ENCODE measurements at regions not wholly inside any gene's neighbourhood (a gene's known extent, or its start where the extent isn't known, plus 50 kb on each side); places are given as distances from the start of the nearest gene placed in this dataset.
"Not testable (repeated sequence)": the region's sequence is repeated elsewhere in the genome, so short reads cannot be mapped to it uniquely, and the experiment has no call there.

DNA sequence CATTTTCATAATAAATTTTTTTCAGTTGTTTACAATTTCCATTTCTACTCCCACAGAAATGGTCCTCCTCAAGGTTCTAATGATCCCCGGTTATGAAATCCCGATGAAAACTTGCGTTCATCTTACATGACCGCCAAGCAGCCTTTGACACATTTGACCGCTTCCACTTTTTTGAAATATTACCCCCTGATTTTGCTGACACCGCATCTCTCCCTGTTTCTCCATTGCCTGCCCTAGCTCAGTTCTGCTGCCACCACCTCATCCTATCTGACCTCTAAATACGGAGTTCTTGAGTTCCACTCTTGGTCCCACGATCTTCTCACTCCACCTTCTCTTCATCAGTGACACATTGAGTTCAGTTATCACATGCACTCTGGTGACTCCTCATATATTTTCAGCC lies 74.1 kb downstream of the SLC35B3 start:
- DNase-seq (ENCODE audit: low read depth) = no peak

DNA sequence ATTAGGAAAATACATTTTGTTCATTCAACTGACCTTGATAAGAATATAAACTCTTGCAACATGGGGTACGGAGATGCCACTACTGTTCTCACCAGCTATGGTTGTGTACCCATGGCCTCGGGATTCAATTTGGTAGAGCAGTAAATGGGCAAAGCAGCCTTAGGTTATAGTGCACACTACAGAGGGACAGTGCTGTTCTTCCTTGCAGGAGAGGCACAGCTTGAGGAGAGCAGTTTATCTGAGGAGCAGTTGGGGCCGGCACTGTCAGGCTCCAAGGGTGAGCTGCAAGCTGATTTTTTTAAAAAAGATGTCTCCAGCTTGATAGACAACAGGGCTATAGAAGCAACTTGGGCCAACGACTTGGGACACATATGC lies 82.4 kb downstream of the SLC35B3 start:
- no peak for DNase-seq (ENCODE audit: low read depth)

DNA sequence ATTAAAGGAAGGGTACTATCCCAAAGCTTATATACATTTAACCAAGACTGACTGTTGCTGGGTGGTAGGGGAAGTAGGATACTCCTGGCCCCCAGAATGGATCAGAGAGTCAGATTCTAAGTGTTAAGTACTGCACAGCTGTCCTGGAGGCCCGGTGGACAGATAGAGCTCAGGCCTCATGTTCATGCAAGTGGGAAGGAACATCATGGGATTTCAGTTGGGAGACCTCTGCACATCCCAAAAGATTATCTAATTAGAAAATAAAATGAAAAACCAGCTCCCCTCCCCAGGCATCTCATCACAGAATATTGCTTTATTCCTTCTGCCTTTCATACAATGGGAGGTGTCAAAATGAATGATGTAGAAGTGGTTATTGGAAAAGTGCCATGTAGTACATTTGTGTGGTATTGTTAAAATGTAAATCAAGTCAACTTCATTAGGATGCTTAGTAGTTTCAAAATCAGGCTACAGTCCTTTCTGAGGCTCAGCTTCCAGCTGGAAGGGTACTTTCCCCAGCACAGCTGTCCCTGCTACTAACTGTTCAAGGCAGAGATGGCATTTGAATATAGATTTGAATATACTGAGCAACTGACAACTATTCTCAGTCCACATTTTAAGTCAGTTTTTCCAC lies 82.9 kb downstream of the SLC35B3 start:
- DNase-seq (ENCODE audit: low read depth) = no peak

DNA sequence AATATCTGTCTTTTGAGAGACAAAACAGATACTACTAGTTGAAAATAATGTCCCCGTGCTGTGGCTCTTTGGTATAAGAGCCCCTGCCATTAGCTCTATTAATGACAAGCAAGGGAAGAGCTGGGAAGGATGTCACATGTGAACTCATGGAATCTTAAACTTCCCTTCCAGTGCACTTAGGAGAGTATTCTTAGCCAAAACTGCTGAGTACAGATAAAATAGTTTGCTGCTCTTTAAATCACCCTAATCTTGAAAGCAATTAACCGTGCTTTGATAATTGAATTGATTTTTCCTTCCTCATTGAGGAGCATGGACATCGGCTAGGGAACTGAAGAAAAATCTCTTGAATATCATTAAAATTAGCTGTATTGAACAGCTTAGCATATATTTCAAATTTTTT lies 91.7 kb downstream of the SLC35B3 start:
- DNase-seq (ENCODE audit: low read depth) = no peak

DNA sequence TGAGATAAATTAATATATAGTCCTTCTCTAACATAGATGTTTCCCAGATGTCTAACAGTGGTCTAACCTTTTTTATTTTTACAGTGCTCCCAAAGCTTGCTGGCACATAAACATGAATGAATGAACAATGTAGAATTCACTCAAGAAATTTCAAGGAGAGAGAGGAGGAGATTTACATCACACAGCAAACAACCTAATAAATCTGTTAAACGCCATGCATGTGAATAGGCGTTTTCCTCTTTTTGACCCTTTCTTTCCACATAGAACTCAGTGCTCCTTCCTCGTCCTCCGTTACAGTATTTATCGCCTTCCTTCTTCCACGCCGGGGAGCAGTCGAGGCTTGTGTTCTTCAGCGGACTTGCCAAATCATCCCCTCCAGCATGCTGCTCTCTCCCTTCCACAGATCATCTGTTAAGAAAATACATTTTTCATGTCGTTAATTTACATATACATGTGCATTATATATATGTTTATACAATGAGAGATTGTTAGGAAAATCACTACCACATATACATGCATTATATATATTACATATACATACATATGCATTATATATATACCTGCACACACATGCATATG lies 93.0 kb downstream of the SLC35B3 start:
- no peak for DNase-seq (ENCODE audit: low read depth)

DNA sequence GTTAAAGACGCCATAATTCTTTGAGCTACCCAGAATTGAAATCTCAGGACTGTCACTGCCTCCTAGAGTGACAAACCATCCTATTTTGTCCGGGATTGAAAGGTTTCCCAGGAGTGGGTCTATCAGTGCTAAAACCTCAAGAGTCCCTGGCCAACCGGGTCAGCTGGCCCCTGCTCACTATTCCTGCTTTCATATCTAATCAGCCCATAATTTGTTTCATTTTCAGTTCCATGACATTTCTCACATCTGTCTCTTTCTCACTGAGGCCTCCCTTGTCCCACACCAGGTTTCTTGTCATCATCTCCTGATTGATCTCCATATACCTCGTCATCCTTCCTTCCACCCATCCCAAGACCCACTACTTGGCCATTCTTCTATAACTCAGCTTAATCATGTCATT lies 98.2 kb downstream of the SLC35B3 start:
- no peak for DNase-seq (ENCODE audit: low read depth)

DNA sequence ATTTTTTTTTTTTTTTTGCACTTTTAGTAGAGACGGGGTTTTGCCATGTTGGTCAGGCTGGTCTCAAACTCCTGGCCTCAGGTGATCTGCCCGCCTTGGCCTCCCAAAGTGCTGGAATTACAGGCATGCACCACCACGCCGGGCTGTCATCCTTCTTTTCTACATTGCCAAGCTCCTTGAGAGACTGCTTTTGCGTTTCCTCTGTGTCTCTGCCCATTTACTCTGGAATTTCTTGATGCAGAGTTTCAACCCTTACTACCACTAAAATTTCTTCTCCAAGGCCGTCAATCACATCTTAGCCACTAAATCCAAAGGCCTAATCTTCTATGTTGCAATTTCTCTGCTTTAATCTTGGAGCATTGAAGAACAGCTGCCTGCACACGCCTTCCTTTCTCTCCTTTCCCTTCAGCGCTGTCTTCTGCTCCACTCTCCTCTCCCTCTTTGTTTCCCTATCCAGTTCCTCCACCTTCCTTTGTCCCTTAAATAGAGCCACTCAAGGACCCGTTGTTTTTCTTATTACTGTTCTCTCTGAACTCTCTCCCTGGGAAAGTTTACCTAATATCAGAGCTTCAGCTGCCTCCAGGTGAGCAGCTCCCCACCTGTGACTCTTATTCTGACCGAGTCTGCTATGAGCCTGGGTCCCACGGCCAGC lies 98.8 kb downstream of the SLC35B3 start:
- no peak for DNase-seq (ENCODE audit: low read depth)

DNA sequence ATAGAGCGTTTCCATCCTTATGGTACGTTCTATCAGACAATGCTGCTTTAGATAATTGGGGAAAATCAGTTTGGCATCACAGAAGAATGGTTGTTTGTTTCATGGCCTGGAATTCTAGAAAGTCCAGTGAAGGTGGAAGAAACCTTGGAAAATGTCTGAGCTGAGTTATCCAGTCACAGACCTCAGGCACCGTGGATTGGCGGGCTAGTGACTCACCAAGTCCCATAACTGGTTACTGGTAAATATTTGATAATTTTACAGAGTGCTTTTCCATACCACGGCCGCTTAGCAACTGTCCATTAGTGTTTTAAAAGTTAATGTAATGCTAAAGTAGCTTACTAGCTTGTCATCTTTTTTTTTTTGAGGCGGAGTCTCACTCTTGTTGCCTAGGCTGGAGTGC lies 99.4 kb downstream of the SLC35B3 start:
- peak; percentile 5 for DNase-seq (ENCODE audit: low read depth)

DNA sequence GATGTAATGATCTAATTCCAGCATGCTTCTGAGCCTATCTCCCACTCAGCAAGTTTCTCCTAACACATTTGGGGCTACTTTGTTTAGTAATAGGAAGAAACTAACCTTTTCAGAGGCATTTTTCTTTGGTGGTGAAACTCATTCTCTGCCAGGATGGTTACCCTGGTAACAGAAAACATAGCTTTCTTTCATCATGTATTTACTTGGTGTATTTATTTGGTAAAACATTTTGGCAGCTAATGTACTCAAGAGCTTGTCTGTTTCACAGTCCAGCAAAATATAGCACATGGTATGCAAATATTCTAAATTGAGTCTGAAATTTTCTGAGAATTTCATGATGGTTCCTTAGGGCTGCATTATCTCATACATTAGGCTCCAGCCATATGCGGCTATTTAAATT lies 100.0 kb downstream of the SLC35B3 start:
- DNase-seq (ENCODE audit: low read depth) = peak; percentile 8

DNA sequence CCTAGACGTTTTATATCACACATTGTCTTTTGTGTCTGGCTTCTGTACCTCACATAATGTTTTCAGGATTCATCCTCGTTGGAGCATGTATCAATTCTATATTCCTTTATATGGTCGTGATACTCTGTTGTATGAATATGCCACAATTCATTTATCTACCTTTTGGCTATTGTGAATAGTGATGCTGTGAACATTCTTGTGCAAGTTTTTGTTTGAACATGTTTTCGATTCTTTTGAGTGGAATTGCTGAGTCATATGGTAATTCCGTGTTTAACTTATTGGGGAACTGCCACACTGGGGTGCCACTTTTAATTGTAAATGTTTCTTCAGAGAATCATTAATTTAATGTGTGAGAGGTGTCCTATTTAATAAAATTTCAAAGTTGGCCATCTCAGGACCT lies 101.2 kb downstream of the SLC35B3 start:
- DNase-seq (ENCODE audit: low read depth) = no peak

DNA sequence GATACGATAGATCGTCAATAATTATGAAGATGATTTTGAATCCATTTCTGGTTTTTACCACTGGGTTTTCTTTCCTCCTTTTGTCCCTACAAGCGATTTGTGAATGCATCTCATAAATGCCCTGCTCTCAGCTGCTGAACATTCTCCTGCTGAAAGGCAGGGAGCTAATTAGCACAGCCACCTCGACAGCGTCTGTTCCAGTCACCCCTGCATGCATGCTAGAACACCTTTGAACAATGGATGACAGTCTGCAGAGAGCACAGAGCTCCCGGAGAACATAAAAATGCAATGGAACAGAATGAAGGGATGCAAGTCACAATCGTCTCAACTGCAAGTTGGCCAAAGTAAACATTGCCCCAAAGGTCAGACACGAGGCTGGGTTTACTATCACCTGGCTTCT lies 105.8 kb downstream of the SLC35B3 start:
- DNase-seq (ENCODE audit: low read depth) = no peak

DNA sequence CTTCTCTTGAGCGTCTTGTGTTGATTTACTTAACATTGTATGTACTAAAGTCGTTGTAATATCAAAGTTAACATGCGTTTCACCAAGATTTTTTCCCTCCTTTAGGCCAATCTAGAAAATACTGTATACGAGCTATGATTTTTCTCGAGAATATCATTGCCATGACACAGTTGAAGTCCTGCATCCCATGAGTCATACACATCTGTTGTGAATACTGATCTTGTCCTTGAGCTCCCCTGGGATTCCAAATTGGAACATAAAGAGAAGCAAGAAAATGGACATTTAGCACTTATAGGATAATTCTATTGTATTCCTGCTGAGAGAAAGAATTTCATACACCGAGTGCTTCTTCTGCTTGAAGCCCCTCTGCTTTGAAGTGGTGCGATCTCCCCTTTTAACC lies 109.6 kb downstream of the SLC35B3 start:
- DNase-seq (ENCODE audit: low read depth) = no peak

DNA sequence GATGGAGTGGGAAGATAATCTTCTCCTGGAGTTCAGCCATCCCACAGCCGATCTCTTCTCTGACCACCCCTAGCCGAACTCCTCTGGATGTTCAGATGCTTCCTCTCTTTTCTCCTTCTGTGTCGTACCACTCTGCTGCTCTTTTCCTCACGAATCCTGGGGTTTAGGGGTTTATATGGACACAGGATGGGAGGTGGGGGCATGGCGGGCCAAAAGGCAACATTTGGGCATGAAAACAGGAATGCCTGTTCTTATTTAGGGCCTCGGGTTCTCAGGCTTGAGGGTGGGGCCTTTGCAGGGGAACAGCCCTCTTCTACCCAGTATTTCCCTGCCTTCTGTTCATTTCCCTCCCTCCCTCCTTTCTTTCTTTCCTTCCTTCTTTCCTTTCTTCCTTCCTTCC lies 112.7 kb downstream of the SLC35B3 start:
- no peak for DNase-seq (ENCODE audit: low read depth)

DNA sequence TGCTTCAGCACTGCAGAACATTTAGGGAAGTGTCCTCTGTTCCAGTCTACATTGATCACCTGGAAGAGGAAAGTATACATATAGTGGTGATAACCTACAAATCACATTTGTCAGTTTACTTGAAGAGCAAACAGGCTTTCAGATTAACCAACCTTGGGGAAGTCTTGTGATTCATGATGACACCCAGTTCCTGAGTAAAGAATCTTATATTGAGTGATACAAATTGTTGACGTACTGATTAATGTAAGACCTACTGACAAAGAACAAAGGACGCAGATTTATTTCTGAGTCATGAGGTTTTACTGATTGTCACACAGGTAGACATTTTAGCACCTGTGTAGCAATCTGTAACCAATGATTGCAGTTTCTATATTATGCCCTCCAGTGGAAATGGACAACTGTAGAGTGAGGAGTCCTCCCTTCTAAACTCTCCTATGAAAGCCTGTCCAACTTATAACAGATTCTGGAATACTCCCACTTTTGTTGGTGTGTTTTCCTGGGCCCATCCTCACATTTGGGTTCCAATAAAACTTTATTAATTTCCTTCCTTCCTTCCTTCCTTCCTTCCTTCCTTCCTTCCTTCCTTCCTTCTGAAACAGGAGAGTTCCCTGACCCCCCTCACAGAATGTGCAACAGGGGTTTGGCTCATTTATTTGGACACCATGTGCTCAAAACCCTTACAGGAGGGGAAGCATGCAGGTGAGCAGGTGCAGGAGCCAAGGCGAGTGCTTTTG lies 113.5 kb downstream of the SLC35B3 start:
- DNase-seq (ENCODE audit: low read depth) = no peak

DNA sequence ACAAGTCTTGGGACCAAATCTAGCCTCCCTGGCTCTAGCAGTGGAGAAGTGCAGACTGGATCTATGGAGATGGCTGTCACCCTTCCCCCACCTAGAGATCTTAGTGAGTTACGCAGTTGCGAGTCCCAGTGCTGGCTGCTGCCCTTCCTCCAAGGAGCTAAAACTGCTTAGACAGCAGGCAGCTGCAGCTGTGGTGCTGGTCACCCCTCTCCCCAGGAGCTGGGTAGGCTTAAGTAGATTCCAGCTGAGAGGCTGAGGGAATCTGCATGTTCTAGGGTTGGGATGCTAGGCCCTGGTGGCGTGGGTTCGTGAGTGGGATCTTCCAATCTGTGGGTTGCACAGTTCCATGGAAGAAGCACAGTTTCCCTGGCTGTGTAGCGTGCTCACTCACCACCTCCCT lies 120.2 kb downstream of the SLC35B3 start:
- no peak for DNase-seq (ENCODE audit: low read depth)

DNA sequence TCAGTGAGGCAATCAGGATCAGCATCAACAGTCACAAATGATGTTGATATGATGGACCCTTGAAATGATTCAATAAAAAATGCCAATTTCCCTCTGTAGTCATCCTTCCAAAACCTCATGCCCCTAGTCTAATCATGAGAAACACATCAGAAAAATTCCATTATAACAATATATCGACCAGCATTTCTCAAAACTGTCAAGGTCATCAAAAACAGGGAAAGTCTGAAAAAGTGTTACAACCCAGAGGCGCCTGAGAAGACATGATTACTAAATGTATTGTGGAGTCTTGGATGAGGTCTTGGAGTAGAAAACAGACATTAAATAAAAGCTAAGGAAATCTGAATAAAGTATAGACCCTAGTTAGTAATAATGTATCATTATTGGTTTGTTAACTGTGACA lies 133.8 kb downstream of the SLC35B3 start:
- DNase-seq (ENCODE audit: low read depth) = no peak

DNA sequence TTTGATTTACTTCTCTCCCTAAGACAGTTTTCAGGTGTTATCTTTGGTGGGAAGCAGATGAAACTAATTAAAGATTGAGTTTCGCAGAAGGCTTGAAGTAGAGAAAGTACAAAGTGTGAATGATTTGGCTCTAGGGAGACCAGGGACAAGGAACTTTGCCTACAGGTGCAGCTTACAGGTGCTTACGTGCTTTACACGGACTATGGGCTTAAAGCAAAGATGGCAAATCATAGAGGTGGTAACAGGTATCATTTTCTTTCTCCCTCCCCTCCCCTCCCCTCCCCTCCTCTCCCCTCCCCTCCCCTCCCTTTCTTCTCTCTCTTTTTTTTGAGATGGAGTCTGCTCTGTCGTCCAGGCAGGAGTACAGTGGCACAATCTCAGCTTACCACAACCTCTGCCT lies 136.3 kb downstream of the SLC35B3 start:
- no peak for DNase-seq (ENCODE audit: low read depth)

DNA sequence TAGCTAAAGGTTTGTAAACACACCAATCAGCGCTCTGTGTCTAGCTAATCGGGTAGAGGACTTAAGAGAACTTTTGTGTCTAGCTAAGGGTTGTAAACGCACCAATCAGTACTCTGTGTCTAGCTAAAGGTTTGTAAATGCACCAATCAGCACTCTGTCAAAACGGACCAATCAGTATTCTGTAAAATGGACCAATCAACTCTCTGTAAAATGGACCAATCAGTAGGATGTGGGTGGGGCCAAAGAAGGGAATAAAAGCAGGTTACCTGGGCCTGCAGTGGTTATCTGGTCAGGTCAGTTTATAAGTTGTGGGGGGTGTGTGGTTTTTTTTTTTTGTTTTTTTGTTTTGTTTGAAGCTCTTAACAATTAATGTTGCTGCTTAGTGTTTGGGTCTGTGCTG lies 152.4 kb downstream of the SLC35B3 start:
- not testable (repeated sequence) for DNase-seq (ENCODE audit: low read depth)

DNA sequence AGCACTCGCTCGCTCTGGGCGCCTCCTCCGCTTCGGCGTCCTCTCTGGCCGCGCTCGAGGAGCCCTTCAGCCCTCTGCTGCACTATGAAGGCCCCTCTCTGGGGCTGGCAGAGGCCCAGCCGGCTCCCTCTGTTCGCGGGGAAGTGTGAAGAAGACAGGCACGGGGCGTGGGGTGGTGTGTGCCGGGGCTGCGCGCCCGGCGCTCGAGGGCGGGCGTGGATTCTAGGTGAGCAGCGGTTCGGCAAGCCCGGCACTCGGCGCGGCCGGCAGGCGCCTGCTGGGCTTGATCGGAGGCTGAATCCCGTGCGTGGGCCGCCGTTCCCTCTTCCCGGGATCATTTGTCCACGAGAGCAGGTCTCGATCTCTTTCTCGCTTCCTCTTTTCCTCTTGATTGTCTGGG lies 153.0 kb downstream of the SLC35B3 start:
- DNase-seq (ENCODE audit: low read depth) = no peak

DNA sequence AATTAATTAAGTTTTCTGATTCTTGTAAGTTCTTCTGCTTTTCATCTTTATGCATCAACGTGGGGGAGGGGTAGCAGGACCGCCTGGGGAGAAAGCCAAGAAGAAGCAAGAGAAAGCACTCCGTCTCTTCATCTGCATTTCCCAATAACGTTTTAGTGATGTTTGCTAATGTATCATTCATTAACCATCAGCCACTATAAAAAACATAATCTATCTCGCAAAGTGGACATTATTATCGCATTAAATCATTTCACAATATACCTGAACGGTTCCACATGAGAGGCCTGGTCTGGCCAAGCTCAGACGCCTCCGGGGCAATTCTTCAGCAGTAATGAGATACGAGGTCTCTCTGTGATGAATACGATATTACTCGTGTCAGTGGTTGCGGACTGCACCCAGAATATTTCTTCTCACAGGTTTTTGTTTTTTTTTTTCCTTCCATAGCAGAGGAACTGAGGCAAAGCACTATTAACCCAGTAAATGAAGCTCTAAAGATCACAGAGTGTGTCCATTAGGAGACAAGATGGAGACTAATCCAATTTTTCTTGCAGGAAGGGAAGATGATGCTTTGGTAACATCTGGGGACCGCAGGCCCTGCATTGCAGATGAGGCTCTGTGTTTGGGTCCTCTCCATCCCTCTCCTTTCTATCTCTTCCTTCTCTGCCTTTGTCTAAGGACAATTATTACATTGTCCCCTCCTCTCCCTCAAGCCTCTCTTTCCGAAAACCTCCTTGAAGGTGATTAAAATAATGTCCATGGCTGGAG lies 156.1 kb downstream of the SLC35B3 start:
- DNase-seq (ENCODE audit: low read depth) = peak; percentile 6

DNA sequence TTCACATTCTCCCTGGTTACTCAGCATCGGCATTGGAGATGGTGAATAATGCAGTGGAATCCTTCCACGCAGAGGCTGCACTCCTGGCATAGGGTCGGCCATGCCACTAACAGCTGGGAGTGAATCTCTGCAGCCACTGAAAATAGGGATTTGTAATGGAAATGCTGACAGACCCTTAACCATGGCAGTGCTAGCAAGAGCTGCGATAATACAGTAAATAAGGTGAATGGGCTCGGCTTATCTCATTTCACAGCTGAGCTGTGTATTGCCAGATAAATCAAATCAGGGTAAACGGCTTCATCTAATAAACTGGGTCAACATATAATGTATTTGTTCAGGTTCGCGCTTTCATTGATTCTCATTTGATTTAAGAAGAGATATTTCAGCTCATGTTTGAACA lies 156.8 kb downstream of the SLC35B3 start:
- DNase-seq (ENCODE audit: low read depth) = no peak

DNA sequence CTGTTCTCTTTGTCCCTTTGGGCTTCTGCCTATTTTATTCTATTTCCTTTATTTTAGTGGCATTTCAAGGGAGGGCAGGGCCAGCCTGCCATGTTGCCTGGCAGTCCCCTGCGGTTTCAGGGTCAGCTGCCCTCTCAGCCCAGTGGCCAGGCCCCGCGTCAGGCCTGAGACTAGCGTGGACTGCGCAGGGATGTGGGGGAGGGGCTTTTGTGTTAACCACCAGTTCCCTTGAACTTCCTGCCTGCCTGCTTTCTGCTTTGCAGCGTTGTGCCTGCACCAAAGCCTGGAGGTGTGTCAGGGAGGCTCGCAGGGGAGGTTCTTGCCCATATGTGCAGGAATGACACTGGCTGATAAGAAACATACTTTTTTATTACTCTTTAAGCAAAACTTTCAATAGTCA lies 157.6 kb downstream of the SLC35B3 start:
- DNase-seq (ENCODE audit: low read depth) = peak; percentile 12
